Hematopoietic multipotent progenitor cell (in vitro differentiated cells): ENCODE measurements at regions not wholly inside any gene's neighbourhood (a gene's known extent, or its start where the extent isn't known, plus 50 kb on each side); places are given as distances from the start of the nearest gene placed in this dataset.

ENCODE experiments used
- DNase-seq, 3 donors: peaks; one replicate each; pipeline ENCODE4 v3.0.0-alpha.2; 2011 to 2015; ENCODE audit warnings: low read depth in 2 of 3, low spot score in 2 of 3

DNA sequence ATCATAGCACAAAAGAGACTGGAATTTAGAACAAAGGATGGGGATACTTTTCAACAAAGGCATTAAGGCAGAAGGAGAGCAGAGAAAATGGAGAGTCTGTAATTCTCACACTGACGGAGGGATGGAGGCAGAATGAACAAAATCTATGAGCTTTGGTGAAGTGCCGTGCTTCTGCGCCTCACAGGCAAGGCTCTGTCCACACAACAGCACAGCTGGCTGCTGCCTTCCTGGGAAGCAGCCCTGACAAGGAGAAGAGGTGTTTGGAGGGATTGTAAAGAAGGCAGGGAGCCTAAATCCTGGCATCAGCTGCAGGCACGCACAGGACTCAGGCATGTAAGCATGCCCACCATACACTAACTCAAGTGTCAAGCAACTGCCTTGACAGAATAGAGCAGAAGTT is 485.2 kb upstream of the KIF2A start:
- DNase-seq = no peak

DNA sequence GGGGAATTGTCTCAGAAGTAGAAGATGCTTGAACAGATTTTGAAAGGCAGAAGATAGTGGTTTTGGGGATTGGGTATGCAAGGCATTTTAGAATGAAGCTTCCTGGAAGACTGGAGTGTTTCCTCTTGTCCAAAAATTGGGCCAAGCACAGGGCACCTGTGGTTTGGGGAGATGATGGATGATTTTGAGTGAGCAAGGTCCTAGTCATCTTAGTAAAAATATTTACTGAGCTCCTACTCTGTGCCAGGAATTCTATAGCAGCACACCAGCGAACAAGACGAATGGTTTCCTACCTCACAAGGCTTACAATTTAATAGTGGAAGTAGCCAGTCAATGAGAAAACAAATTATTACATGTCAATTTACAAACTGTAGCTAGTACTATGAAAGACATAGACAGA is 484.4 kb upstream of the KIF2A start:
- DNase-seq = no peak

DNA sequence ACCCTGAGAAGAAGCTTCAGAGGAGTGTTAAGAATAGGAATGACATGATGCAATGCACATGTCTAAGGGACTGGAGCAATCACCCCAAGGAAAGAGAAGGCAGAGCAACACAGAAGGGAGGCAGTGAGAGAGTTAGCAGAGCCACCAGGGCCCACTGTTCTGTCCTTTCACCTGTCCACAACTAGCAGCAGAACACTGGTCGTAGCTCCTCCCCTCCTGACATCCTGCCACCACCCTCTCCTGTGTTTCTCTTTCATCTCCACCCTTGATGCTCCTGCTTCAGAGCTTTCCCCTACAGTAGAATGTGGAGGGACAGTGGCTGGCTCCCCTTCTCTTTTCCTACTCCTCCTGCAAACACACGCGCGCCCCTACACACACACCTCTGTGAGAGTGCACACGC is 483.4 kb upstream of the KIF2A start:
- DNase-seq = no peak

DNA sequence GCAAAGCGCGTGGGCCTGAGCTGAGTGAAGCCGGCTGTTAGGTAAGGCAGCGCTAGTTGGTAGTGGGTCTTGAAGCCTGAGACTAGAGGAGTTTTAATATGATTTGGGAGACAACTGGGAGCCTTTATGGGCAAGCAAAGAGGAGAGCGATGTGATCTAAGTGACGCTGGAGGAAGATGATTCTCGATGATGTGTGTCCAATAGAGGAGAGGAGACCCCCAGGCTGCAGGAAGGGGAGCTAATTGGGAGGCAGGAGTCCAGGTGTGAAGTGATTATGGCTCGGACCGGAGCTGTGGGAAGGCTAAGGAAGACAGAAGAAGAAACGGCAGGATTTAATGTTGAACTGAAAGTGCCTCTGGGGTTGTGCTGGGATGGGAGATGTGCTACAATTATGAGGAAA is 482.9 kb upstream of the KIF2A start:
- DNase-seq = no peak

DNA sequence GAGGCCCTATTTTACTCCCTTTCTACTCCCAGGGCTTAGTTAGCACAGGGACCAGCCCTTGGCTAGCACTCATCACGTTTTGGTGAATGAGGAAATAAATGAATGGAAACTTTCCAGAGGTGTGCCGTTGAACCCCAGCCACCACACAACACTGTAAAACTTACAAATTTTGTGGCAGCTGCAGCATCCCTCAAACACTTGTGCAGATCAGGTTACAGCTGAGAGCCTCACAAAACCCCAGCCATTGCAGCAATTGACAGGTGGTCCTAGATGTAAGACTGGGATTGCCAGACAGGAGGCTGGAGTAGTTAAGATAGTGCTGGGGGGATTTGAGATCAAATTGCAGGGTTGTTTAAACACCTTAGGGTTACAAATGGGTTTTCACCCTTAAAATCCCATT is 482.2 kb upstream of the KIF2A start:
- no peak for DNase-seq

DNA sequence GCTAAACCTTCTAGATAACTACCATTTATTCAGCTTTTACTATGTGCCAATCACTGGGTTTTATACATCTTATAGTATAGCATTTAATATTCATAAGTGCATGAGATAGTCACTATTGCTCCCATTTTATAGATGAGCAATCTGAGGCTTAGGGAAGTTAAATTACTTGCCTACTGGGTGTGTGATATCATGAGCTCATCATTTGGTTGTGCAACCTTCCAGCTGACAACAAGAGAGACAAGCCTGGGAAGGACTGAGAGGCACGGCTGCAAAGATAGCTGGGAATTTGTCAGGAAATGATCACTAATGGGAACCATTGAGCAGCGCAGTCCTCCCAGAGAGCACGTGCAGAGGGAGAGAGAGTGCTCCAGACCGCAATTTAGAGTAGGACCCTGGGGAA is 481.6 kb upstream of the KIF2A start:
- no peak for DNase-seq

DNA sequence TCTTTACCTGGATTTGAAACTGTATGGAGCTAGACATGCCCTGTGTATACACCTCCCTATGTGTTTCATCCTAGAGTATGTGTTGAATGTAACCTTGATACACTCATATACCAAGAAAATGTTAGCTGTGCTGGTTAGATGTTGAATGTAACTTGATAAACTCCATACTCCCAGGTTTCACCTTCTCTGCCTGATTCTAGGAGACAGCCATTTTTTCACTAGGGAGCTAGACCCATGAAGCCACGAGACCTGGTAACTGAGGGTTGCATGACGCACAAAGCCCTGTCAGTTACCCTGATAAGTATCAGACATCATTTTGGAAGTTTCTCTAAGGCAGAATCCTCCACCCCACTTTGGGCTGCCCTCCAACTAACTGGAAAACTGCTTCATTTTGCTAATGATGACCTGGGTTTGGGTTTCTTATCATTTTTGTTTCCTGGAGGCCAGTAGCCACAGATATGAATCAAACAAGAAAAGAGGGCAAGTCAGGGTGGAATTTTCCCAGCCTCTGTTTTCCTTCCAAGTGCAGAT is 478.5 kb upstream of the KIF2A start:
- no peak for DNase-seq

DNA sequence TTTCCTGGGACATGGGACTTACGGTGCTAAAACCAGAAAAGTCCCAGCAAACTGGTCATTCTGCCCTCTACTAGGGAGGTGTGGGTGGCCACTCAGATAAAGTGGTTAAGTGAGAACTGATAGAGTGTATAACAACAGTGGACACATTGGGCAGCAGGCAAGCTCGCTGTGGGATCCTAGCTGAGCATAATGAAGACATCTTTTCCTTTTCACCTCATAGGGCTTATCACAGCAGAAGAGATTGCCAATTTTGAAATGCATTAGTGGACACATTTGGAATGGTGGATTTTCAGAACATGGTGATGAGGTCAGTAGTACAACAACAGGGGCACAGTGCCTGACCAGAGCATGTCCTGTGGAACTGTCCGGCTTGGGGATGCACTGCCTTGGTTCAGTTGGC is 477.1 kb upstream of the KIF2A start:
- DNase-seq = no peak

DNA sequence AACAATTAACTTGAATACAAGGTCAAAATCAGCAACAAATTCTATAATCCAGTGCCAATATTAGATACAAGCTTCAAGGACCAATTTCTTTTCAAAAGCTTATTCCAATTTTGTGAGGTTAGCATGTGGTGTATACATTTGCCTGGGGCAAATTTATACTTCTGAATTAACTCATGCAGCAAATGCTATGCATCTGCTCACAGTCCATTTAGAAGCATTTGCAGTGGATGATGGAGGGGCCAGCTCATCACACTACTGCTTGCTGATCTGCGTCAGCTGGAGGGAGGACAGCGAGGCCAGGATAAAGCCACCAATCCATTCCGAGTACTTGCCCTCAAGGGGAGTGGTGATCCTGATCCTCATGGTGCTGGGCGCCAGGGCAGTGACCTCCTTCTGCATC is 474.3 kb upstream of the KIF2A start:
- DNase-seq = no peak

DNA sequence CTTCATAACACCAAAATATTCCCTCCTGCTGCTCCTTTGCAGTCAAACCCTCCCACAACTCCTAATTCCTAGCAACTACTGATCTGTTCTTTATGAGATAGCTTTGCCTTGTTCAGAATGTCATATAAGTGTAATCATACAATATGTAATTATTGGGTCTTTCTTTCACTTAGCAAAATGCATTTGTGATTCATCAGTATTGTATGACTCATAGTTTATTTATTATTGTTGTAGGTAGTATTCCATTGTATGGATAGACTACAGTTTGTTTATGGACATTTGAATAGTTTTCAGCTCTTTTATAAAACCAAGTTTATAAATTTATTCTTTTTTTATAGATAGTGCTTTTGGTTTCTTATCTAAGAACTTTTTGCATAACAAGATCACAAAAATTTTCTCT is 468.2 kb upstream of the KIF2A start:
- no peak for DNase-seq

DNA sequence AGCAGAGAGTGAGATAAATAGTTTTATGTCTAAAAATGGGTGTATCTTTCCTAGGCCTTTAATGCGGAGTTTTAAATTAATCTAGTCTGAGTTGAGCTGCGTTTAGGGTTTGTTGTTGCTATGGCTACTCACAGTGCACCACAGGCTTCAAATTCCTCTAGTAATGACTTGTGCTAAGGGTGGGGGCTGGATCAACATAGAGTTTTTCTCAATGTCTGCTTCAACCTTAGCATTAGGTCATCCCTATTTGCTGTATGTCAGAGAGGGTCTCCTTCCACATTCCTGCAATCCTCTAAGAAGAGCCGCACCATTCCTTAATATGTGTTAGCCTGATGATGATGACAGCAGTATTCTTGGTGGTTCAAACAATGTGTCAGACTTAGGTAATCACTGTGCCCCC is 465.6 kb upstream of the KIF2A start:
- no peak for DNase-seq

DNA sequence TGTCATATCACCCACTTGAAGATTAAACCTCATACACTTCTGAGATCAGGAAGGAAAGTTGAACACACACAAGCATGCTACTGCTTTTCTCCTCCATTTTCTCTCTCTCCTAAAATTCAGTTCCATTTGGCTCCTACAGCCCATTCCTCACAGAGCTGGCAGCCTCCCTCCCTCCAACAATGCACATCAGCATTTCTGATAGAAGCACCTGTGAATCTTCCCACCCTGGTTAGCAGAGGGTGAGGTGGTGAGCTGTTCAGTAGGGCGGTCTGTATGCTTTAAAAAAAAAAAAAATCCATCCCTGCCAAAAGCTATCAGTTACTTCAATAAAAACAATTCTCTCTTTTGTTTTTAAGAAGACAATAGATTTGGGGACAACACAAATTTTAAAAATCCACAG is 463.2 kb upstream of the KIF2A start:
- no peak for DNase-seq

DNA sequence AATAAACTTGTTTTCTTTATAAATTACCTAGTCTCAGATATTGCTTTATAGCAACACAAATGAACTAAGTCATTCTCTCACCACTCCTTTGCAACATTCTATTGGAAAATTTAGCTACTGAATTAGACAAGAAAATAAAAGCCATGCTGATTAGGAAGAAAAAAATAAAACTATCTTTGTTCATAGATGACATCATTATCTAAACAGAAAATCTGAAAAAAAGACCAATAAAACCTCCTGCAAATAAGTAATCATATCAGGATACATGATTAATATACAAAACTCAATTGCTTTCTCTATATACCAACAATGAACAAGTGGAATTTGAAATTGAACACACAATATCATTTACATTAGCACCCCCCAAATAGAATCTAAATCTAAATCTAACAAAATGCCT is 455.3 kb upstream of the KIF2A start:
- no peak for DNase-seq

DNA sequence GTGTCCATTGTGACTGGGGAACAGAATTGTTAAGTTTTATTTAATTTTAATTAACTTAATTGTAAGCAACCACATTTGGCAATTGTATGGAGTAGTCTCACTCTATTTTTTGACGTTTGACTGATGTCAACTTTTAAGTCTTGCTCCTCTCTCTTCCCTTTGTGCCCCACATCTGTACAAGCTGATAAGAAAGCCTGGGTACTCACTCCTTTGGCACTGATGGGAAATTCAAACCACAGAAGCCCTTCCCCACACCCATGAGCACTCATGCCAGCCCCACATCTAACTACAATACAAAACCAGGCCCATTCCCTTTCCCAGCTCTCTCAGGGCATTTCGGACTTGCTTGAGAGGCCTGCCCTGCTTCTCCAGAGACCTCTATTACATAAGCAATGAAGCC is 451.5 kb upstream of the KIF2A start:
- peak in 1 of 3 donors; percentile 23 for DNase-seq

DNA sequence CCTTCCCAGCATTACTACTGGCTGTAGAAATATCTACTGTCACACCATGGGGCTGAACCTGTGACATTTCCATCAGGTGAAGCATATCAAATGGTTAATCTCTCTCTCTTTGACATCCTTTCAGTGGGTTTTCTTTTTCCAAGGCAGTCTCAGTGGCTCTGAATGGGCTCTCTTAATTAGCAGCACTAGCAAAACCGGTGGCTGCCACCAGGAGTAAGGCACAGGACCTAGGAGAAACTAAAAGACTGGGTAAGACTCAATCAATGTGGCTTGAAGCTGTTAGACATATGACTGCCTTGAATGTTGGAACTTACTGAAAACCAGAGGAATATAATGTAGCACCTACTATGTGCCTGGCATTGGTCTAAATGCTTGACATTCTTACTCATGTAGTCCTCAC is 445.0 kb upstream of the KIF2A start:
- no peak for DNase-seq

DNA sequence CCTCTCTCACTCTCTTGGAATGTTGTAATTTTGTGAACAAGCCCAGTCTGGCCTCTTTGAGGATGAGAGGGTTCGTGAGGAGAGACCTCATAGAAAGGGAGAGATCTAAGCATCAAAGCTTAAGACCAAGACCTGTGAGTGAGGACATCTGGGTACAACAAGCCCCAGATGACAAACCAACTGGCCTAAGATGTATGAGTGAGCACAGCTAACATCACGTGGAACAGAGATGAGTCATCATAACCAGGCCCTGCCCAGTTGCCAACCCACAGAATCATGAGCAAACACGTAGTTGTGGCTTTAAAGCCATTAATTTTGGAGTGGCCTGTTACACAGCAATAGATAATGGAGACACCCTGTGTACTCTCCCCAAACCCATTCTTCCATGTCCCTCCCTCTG is 439.1 kb upstream of the KIF2A start:
- peak in 1 of 3 donors; percentile 2 for DNase-seq

DNA sequence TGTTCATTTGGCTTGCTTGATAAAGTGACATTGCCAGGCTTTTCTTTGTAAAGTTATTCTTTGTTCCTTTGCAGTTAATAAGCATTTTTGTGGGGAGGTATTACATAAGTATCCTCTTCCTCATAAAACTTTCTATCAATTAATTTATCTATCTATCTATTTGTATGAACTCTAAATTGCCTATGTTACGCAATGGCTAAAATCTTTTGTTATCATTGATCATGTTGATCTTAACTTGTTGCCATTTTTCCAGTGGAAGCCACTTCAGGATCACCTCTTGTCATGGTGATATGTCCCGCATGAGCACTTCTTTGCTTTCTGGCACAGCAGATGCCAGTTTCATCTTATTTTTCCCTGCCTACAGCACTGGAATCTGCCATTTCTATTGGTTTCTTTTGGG is 436.7 kb upstream of the KIF2A start:
- DNase-seq = no peak

DNA sequence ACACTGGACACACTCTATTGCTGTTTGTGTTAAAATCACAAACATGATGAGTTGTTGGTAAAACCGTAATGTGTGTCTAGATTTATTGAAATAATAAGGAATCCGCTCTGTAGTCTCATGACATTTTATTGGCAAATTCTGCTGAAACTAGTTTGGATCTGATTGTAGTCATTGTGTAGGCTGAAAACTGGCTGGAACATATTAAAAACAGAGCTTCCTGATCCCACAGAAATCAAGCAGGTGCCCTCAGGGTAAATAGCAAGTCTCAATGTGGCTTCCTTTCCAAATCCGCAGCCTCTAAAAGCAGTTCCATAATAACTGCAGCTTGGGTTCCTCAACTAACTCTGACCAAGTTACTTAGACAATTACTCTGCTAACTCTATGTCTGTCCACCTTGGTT is 427.5 kb upstream of the KIF2A start:
- DNase-seq = no peak

DNA sequence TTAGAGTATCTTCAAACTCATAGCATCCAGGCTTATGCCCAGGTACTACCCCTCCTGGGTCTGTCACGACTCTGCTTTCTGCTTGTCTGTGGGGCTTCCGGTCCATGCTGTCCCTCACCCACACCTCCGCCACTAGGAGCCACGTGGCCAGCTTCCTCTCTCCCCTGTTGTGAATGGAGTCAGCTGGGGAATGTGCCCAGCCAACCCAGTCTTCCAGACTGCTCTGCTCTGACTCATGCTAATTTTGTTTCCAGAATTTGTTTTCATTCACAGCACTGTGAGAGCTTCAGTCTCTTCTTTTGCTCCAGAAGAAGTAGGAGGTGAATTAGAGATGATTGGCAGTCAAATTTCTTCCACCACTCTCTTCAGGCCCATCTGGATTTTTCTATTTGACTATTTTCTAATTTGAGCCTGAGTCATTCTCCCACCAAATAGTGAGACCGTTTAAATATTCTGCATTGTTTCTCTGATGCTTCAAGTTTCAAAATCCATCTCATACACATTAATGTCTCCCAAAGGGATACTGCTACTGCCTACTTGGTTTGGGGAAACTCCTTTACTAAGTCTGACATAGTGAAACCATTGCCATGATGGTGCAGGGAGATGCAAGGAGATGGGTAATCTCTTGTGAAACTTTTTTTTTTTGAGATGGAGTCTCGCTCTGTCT is 424.1 kb upstream of the KIF2A start:
- no peak for DNase-seq

DNA sequence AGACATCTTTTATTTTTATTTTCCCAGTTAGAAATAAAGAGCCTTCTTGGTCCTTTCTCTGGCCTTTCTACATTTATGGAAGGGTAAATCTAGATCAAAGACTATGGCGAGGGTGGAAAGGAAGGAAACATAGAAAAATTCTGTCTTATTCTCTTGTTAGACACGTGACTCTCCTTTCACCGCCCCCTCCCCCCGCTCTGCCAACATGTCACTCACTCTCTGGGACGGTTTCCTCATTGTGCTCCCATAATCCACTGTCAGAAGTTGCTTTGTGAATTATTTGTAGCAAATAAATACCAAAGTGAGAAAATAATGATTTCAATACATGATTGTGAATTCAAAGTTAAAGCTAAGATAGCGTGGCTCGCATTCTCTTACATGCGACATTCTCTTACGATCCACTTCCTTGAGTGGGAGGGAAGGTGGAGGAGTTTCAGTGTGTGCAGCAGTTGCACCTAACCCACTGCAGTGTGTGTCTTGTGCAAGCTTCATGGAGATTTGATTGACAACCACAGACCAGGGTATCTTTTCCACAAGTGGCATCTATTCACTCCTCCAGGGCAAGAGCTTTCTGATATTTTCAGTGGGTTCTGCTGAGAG is 423.0 kb upstream of the KIF2A start:
- no peak for DNase-seq

DNA sequence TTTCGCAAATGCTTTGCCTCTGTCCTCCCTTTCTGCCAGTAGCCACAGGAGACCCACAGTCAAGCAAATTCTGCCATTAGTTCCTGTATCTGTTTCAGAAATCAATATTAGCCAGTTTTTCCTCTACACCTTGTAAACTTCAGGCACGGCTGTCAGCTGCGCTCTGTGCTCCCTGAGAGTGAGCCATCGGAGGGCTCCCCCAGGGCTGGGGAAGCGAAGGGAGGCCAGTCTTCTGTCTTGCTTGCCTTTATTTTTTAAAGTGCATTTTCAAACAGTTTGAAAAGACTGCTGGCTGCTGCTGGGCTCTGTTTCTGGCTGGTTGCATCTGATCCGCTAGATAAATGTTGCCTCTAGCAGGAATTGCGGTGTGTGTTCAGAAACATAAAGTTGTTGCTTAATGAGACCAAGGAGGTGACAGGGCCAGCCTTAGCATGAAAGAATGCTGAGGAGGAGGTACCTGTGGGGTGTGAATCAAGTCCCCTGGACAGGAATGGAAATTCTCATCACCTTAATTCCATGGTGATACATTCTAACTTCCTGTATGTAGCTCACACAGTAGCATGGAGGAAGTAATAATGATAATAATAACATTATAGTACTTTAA is 421.7 kb upstream of the KIF2A start:
- DNase-seq = no peak

DNA sequence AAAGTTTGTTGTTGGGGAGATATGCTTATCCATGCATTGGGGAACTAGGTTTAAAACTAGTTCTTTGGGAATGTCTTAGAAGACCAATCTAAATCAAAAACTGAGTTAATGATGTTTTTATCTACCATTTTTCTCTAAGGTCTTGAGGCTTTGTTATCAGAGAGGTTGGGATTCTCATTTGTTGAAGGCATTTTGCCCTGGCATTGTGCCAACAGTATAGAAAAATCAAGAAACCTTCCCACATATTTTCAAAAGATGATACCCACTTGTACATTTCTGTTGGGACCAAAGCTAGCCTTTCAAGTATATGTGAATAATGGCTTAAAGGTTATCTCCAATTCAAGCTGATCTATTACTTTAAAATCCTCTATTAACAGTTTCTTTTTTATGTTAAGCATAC is 419.8 kb upstream of the KIF2A start:
- DNase-seq = no peak
